Peyer's patch (tissue), 4 donors: ENCODE measurements at regions not wholly inside any gene's neighbourhood (a gene's known extent, or its start where the extent isn't known, plus 50 kb on each side); places are given as distances from the start of the nearest gene placed in this dataset.
"Not testable (repeated sequence)": the region's sequence is repeated elsewhere in the genome, so short reads cannot be mapped to it uniquely, and the experiment has no call there.

ENCODE experiments used
- POLR2A ChIP-seq, 2 donors: fragments of 450-650 bp; IDR thresholded peaks; one replicate each; pipeline ENCODE4 v1.5.1; 2017; ENCODE audit warnings: antibody characterized with exemption in 2 of 2, mild to moderate bottlenecking in 2 of 2, moderate library complexity in 2 of 2
- TF ChIP-seq, protein P1 (sequence below), 6 experiments: fragments of 450-650 bp in 4 of 6; fragments of 200-600 bp in 2 of 6; sonication (generic) in 1 of 6; IDR thresholded peaks; one replicate each; pipeline ENCODE4 v1.5.1; 2017 to 2019; ENCODE audit warnings: antibody characterized with exemption in 6 of 6, mild to moderate bottlenecking in 3 of 6, moderate library complexity in 1 of 6

DNA sequence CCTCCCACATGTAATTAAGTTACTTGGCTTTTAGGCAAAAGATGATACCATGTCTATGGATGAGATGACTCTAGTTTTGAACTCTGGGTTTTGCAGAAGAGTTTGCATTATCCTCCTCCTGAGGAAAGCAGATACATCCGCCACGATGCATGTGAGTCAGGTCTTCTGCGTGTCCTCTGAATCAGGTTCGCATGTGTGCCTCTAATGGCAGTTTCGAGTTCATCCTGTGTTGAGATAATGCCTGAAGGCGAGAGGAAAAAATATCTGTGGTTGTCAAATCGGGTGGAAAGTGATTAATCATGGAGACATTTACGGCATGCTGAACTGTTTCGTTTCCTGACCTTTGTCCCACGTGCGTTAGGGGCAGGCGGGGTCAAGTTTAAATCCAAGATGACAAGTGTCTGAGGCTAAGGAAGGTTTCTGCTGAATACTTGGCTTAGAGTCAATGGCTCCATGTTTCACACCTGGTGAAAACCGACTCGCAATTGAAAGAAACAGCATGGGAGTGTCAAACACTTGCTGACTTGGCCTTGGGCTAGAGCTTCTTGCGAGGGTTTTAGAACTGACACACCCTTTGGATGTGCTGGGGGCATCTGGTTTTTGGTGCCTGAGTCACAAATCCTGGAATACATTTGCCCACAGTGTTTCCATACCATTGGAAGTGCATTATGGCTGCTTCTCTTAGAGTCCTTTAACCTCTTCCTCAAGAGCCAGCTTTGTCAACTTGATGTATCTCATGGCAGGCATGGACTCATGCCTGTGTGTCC is 216.1 kb upstream of the PLGLB1 start:
- TF ChIP-seq, protein P1, sequence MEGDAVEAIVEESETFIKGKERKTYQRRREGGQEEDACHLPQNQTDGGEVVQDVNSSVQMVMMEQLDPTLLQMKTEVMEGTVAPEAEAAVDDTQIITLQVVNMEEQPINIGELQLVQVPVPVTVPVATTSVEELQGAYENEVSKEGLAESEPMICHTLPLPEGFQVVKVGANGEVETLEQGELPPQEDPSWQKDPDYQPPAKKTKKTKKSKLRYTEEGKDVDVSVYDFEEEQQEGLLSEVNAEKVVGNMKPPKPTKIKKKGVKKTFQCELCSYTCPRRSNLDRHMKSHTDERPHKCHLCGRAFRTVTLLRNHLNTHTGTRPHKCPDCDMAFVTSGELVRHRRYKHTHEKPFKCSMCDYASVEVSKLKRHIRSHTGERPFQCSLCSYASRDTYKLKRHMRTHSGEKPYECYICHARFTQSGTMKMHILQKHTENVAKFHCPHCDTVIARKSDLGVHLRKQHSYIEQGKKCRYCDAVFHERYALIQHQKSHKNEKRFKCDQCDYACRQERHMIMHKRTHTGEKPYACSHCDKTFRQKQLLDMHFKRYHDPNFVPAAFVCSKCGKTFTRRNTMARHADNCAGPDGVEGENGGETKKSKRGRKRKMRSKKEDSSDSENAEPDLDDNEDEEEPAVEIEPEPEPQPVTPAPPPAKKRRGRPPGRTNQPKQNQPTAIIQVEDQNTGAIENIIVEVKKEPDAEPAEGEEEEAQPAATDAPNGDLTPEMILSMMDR (IDR thresholded peaks at IDR 0.05): not testable (repeated sequence)
- not testable (repeated sequence) for TF ChIP-seq POLR2A (IDR thresholded peaks at IDR 0.05)
